Loucy (cell line): ENCODE measurements at regions not wholly inside any gene's neighbourhood (a gene's known extent, or its start where the extent isn't known, plus 50 kb on each side); places are given as distances from the start of the nearest gene placed in this dataset.

Experiments
- CTCF ChIP-seq: fragments of 200-600 bp; sonication (generic); conservative IDR thresholded peaks from 2 replicates; pipeline ENCODE4 v1.5.1; 2014; ENCODE audit warnings: mild to moderate bottlenecking, antibody characterized with exemption, low read length
- EZH2phosphoT487 ChIP-seq: fragments of 200-600 bp; IDR thresholded peaks from 2 replicates; pipeline ENCODE4 v1.6.1; 2018; ENCODE audit warnings: antibody characterized with exemption, mild to moderate bottlenecking, moderate library complexity, borderline replicate concordance

- TF ChIP-seq CTCF (no peak), EZH2phosphoT487 (no peak)
Observed at GRCh38 chr10:129096065-129096984, 370.7 kb upstream of the MGMT start.
